ENCODE measurements at regions not wholly inside any gene's neighbourhood (a gene's known extent, or its start where the extent isn't known, plus 50 kb on each side); places are given as distances from the start of the nearest gene placed in this dataset.

- no peak for TF ChIP-seq EZH2 (IDR thresholded peaks at IDR 0.05; ENCODE audit: borderline replicate concordance, insufficient read depth, low read depth, low read length, poor library complexity, severe bottlenecking)
- no peak for TF ChIP-seq CTCF (IDR thresholded peaks at IDR 0.05)
Measured at GRCh38 chr4:166622425-166622977, 611.8 kb downstream of the SPOCK3 start.
